IMR-90 (cell line): ENCODE measurements at regions not wholly inside any gene's neighbourhood (a gene's known extent, or its start where the extent isn't known, plus 50 kb on each side); places are given as distances from the start of the nearest gene placed in this dataset.
A peak's percentile ranks its signal among the peaks of the same experiment; 100 is the strongest.

Experiments
- ATAC-seq: fragments of 200-7000 bp; cut with Tn5 transposase; 2 replicates; pipeline ENCODE4 v1.9.1; 2020; ENCODE audit warnings: low read depth, mild to moderate bottlenecking, moderate library complexity
- BruUV-seq: library from RNA; stranded (reverse); fragments of 400-500 nt; replicated peaks from 2 replicates; lab custom pipeline; 2021; lab: Mats Ljungman, UMichigan
- CTCF ChIA-PET: fragments of 300-600 bp; formaldehyde crosslinking; extraction: SDS; loops from one replicate; lab custom pipeline; 2021; ENCODE audit warnings: antibody characterized with exemption; lab: Yijun Ruan, JAX
- POLR2A ChIA-PET: fragments of 300-600 bp; sonication (Branson Sonifier 250); formaldehyde crosslinking; loops from one replicate; lab custom pipeline; 2022; ENCODE audit warnings: antibody characterized with exemption; ENCODE audit not compliant: unreplicated experiment; lab: Charles Lee
- DNase-seq: peaks from one replicate; pipeline ENCODE4 v3.0.0; 2013
- H2AFZ ChIP-seq: replicated peaks from 2 replicates; pipeline ENCODE3; 2013; ENCODE audit warnings: low read length, mild to moderate bottlenecking; ENCODE audit not compliant: poor library complexity
- H2AK5ac ChIP-seq: 2 replicates; pipeline ENCODE4 v1.6.1; 2013; ENCODE audit warnings: low read depth, low read length, inconsistent platforms
- H2AK9ac ChIP-seq: replicated peaks from 2 replicates; pipeline ENCODE3; 2013; ENCODE audit warnings: mild to moderate bottlenecking, low read depth, low read length, moderate library complexity; ENCODE audit not compliant: poor library complexity
- H2BK120ac ChIP-seq: 2 replicates; pipeline ENCODE4 v1.6.1; 2013; ENCODE audit warnings: low read depth, low read length, inconsistent platforms
- H2BK15ac ChIP-seq: 3 replicates; pipeline ENCODE4 v1.6.1; 2013; ENCODE audit warnings: low read depth, low read length, inconsistent platforms
- H2BK20ac ChIP-seq: 2 replicates; pipeline ENCODE4 v1.6.1; 2013; ENCODE audit warnings: low read depth, mild to moderate bottlenecking, inconsistent platforms, low read length, moderate library complexity
- H2BK5ac ChIP-seq: 2 replicates; pipeline ENCODE4 v1.6.1; 2013; ENCODE audit warnings: mild to moderate bottlenecking, low read depth, low read length, inconsistent platforms; ENCODE audit not compliant: poor library complexity, severe bottlenecking
- H3K14ac ChIP-seq: replicated peaks from 2 replicates; pipeline ENCODE4 v1.6.1; 2013; ENCODE audit warnings: low read depth, low read length, inconsistent platforms
- H3K18ac ChIP-seq: 2 replicates; pipeline ENCODE4 v1.6.1; 2013; ENCODE audit warnings: low read depth, low read length, control low read depth
- H3K23ac ChIP-seq: 2 replicates; pipeline ENCODE4 v1.6.1; 2013; ENCODE audit warnings: low read depth, low read length, inconsistent platforms
- H3K27ac ChIP-seq: 2 replicates; pipeline ENCODE4 v1.5.1; 2013; ENCODE audit warnings: mild to moderate bottlenecking, control low read depth, low read length; ENCODE audit not compliant: insufficient read depth
- H3K27me3 ChIP-seq: 2 replicates; pipeline ENCODE4 v1.6.1; 2013; ENCODE audit warnings: low read length; ENCODE audit not compliant: control insufficient read depth, insufficient read depth
- H3K36me3 ChIP-seq: 2 replicates; pipeline ENCODE4 v1.6.1; 2013; ENCODE audit warnings: low read length, mixed read lengths; ENCODE audit not compliant: control insufficient read depth, insufficient read depth
- H3K4ac ChIP-seq: 2 replicates; pipeline ENCODE4 v1.6.1; 2013; ENCODE audit warnings: low read depth, low read length, inconsistent platforms
- H3K4me1 ChIP-seq: 2 replicates; pipeline ENCODE4 v1.6.1; 2013; ENCODE audit warnings: low read length, mixed read lengths; ENCODE audit not compliant: control insufficient read depth, insufficient read depth
- H3K4me2 ChIP-seq: 2 replicates; pipeline ENCODE4 v1.6.1; 2013; ENCODE audit warnings: low read depth, mild to moderate bottlenecking, control low read depth, low read length, moderate library complexity
- H3K4me3 ChIP-seq: 2 replicates; pipeline ENCODE4 v1.5.1; 2013; ENCODE audit warnings: low read depth, mild to moderate bottlenecking, control low read depth, low read length, moderate library complexity; ENCODE audit not compliant: insufficient read depth
- H3K56ac ChIP-seq: 2 replicates; pipeline ENCODE4 v1.6.1; 2013; ENCODE audit warnings: low read length, inconsistent platforms; ENCODE audit not compliant: insufficient read depth; ENCODE audit errors: extremely low read depth
- H3K79me1 ChIP-seq, 2 experiments: 2 replicates each; pipeline ENCODE4 v1.6.1; 2013; ENCODE audit warnings: low read length in 2 of 2, inconsistent platforms in 1 of 2, low read depth in 1 of 2
- H3K9ac ChIP-seq: 2 replicates; pipeline ENCODE4 v1.6.1; 2013; ENCODE audit warnings: low read depth, low read length, control low read depth
- H3K9me1 ChIP-seq: 2 replicates; pipeline ENCODE4 v1.6.1; 2013; ENCODE audit warnings: low read length, inconsistent platforms; ENCODE audit not compliant: insufficient read depth
- H3K9me3 ChIP-seq: 2 replicates; pipeline ENCODE4 v1.6.1; 2013; ENCODE audit warnings: low read length; ENCODE audit not compliant: control insufficient read depth, insufficient read depth
- H4K20me1 ChIP-seq: 2 replicates; pipeline ENCODE4 v1.6.1; 2013; ENCODE audit warnings: low read length, inconsistent platforms; ENCODE audit not compliant: insufficient read depth
- H4K5ac ChIP-seq: 2 replicates; pipeline ENCODE4 v1.6.1; 2013; ENCODE audit warnings: mild to moderate bottlenecking, low read depth, low read length, control low read depth
- H4K8ac ChIP-seq, 2 experiments: 2 replicates each; pipeline ENCODE4 v1.6.1; 2013; ENCODE audit warnings: low read depth in 2 of 2, low read length in 2 of 2, control low read depth in 1 of 2, inconsistent platforms in 1 of 2
- H4K91ac ChIP-seq: 2 replicates; pipeline ENCODE4 v1.6.1; 2013; ENCODE audit warnings: low read depth, low read length, inconsistent platforms; ENCODE audit not compliant: insufficient read depth
- CEBPB ChIP-seq: IDR thresholded peaks from 2 replicates; pipeline ENCODE4 v1.6.1; 2012; ENCODE audit warnings: low read depth, low read length, improper control_type of control experiment
- MAZ ChIP-seq: IDR thresholded peaks from 2 replicates; pipeline ENCODE4 v1.6.1; 2012; ENCODE audit warnings: low read depth, mild to moderate bottlenecking, low read length, improper control_type of control experiment, moderate library complexity, borderline replicate concordance
- MXI1 ChIP-seq: IDR thresholded peaks from 2 replicates; pipeline ENCODE4 v1.6.1; 2012; ENCODE audit warnings: low read depth, mild to moderate bottlenecking, low read length, moderate library complexity, borderline replicate concordance
- RAD21 ChIP-seq: IDR thresholded peaks from 2 replicates; pipeline ENCODE4 v1.6.1; 2012; ENCODE audit warnings: low read length, improper control_type of control experiment
- RFX5 ChIP-seq: IDR thresholded peaks from 2 replicates; pipeline ENCODE4 v1.8.0; 2012; ENCODE audit warnings: low read depth, mild to moderate bottlenecking, low read length, moderate library complexity
- WGBS, 2 experiments: methylation state at CpG; one replicate each; pipeline versions ENCODE4 v1.1.5 to v1.1.7; 2013; ENCODE audit warnings: missing lambda C conversion rate in 2 of 2; ENCODE audit not compliant: insufficient read length in 1 of 2; ENCODE audit errors: extremely low coverage in 2 of 2; 5-methylcytosine and 5-hydroxymethylcytosine counted together
- dilution Hi-C: fragments of 300-500 bp; cut with HindIII; formaldehyde crosslinking; loops from one replicate; pipeline ENCODE4 v1.14.3; 2018; ENCODE audit warnings: low sequenced_read_pairs; ENCODE audit not compliant: unreplicated experiment
- in situ Hi-C: fragments of 300-500 bp; cut with MboI; formaldehyde crosslinking; loops from 3 replicates; pipeline ENCODE4 v1.14.3; 2019; ENCODE audit warnings: low sequenced_read_pairs, inconsistent platforms, mixed read lengths
- intact Hi-C: fragments of 100-400 bp; cut with micrococcal nuclease; formaldehyde crosslinking; loops from 2 replicates; pipeline ENCODE4 v1.10.0; 2022

DNA sequence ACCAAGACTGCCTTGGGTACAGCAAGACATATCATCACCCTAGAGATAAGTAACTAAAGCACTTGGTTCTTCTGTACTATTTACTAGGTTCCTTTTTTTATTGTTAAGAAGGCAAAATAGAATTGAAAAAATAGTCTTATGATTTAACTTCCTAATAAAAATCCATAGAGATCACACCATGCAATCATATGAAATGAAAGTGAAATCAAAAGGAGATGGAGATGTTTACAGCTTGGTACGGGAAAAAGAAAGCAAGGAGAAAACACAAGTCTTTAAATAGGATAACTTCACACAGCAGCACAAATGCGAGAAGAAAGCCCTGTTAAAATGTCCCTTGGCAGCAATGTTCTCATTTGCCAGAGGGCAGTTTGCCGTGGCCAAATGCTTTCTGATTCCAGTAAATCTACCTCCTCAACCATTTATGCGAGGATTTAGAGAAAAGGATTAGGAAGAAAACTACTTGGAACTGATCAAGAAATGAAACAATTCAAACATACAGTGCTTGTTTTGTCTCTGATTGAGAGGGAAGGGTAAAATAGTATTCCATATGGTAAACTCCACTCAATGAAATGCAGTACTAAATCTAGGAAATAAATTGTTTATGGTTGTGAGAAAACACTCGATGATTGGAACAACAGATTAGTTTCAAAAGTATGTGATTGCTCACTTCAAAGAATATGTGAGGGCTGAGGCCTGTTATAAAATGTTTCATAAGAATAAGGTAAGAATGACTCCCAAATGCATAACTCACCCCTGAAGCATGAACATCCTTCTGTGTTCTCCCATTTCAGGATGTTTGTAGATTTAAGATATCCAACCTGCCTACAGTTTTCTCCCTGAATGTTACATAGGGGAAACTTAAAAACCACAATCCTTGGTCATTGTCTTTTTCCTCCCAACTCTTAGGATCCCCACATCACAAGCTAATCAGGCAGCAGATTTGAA is 487.8 kb downstream of the DACH1 start:
- Histone ChIP-seq H3K4me3 (no peak overlapping the region), H3K9ac (no peak overlapping the region), H3K27me3 (no peaks in the 10 kb centered on the region), H2BK15ac (no peak overlapping the region), H4K20me1 (no peaks in the 10 kb centered on the region), H2AK5ac (no peak overlapping the region), H2BK120ac (0 out of 2 replicates have a peak overlapping the region, but pooled peaks have one; percentile 27), H2BK20ac (no peak overlapping the region), H3K9me3 (no peaks in the 10 kb centered on the region), H3K23ac (no peak overlapping the region), H3K14ac (no peak overlapping the region), H3K56ac (no peak overlapping the region), H3K27ac (peak overlapping the region; percentile 63; the same call in 1 of the 2 replicates), H3K18ac (no peak overlapping the region; the same call in 1 of the 2 replicates), H3K79me1 (no peaks in the 10 kb centered on the region), H2BK5ac (no peak overlapping the region), H4K8ac (peak overlapping the region in 1 of 2 experiments; percentile 65; a peak in 1 of 4 replicates), H3K9me1 (no peaks in the 10 kb centered on the region), H3K36me3 (no peaks in the 10 kb centered on the region), H4K91ac (no peak overlapping the region; the same call in 1 of the 2 replicates), H2AK9ac (no peak overlapping the region), H4K5ac (no peak overlapping the region), H2AFZ (no peak overlapping the region), H3K4me1 (no peaks in the 10 kb centered on the region), H3K4ac (no peak overlapping the region), H3K4me2 (peak overlapping the region; percentile 51; the same call in 1 of the 2 replicates)
- intact Hi-C loops = no loop called here
- ChIA-PET CTCF (no interaction called here), POLR2A (no interaction called here)
- ATAC-seq = peak; percentile 61
- dilution Hi-C loops = no loop called here
- no peak for DNase-seq
- WGBS, 2 experiments = no CpG with 5 or more reads among the region's 5 CpGs
- in situ Hi-C loops = loop anchor here (25.0 kb wide), 1 partner anchor 92 kb away; no protein-coding TSS in a partner anchor
- no TSS peak for BruUV-seq
- TF ChIP-seq MXI1 = no peak
- no peak for TF ChIP-seq RFX5
- TF ChIP-seq RAD21 = no peak
- no peak for TF ChIP-seq CEBPB
- no peak for TF ChIP-seq MAZ
